ENCODE measurements at regions not wholly inside any gene's neighbourhood (a gene's known extent, or its start where the extent isn't known, plus 50 kb on each side); places are given as distances from the start of the nearest gene placed in this dataset.

- TF ChIP-seq YY1 (IDR thresholded peaks at IDR 0.05; ENCODE audit: insufficient read depth, insufficient read length) = no peak
- no peak for TF ChIP-seq ZNF274 (IDR thresholded peaks at IDR 0.05; ENCODE audit: low read depth, low read length)
- TF ChIP-seq SUZ12 (IDR thresholded peaks at IDR 0.05; ENCODE audit: extremely low read depth, insufficient read depth, insufficient read length) = no peak
These were observed 238.2 kb downstream of the B3GLCT start for GRCh38 chr13:31437975-31438374.
